ENCODE measurements at regions not wholly inside any gene's neighbourhood (a gene's known extent, or its start where the extent isn't known, plus 50 kb on each side); places are given as distances from the start of the nearest gene placed in this dataset.
A peak's percentile ranks its signal among the peaks of the same experiment; 100 is the strongest.
"Not testable (repeated sequence)": the region's sequence is repeated elsewhere in the genome, so short reads cannot be mapped to it uniquely, and the experiment has no call there.

- Mint-ChIP-seq H3K4me3 (no peak overlapping the region), H3K27me3 (ENCODE audit: insufficient read depth) (peaks cover 2% of the 10 kb centered on the region; the same call in 1 of the 2 replicates), H3K36me3 (ENCODE audit: low read depth) (no peaks in the 10 kb centered on the region), H3K4me1 (ENCODE audit: low read depth) (peaks cover 20% of the 10 kb centered on the region), H3K27ac (no peak overlapping the region), H3K9me3 (no peaks in the 10 kb centered on the region)
- DNase-seq: no peak
- no peak for TF ChIP-seq CTCF (IDR thresholded peaks at IDR 0.05)
These were observed 55.4 kb upstream of the PAX8 start for GRCh38 chr2:113334147-113334546.

- not testable (repeated sequence) for DNase-seq; H3K27me3 Mint-ChIP-seq (ENCODE audit: insufficient read depth); H3K36me3 Mint-ChIP-seq (ENCODE audit: low read depth); H3K27ac Mint-ChIP-seq; H3K4me3 Mint-ChIP-seq; H3K9me3 Mint-ChIP-seq
- peaks cover 24% of the 10 kb centered on the region for H3K4me1 Mint-ChIP-seq (ENCODE audit: low read depth)
These were observed 55.0 kb upstream of the PAX8 start for GRCh38 chr2:113333735-113334134.

GRCh38 chr2:113330060-113330767 lies 51.5 kb upstream of the PAX8 start:
- H3K27me3 Mint-ChIP-seq (ENCODE audit: insufficient read depth); H3K9me3 Mint-ChIP-seq; H3K36me3 Mint-ChIP-seq (ENCODE audit: low read depth): not testable (repeated sequence)
- Mint-ChIP-seq H3K4me1 (ENCODE audit: low read depth) (peaks cover 50% of the 10 kb centered on the region), H3K27ac (peak overlapping the region; percentile 88), H3K4me3 (peak overlapping the region; percentile 52)
- DNase-seq: peak; percentile 29

- H3K4me3 Mint-ChIP-seq: peak overlapping the region; percentile 52
- not testable (repeated sequence) for H3K9me3 Mint-ChIP-seq; H3K36me3 Mint-ChIP-seq (ENCODE audit: low read depth); H3K27me3 Mint-ChIP-seq (ENCODE audit: insufficient read depth)
- peak overlapping the region; percentile 88 for H3K27ac Mint-ChIP-seq
- peak; percentile 73 for DNase-seq
- peaks cover 62% of the 10 kb centered on the region for H3K4me1 Mint-ChIP-seq (ENCODE audit: low read depth)
These were observed 50.3 kb upstream of the PAX8 start for GRCh38 chr2:113328973-113329372.

- DNase-seq: peak; percentile 58
- Mint-ChIP-seq H3K4me3 (peak overlapping the region; percentile 52), H3K27ac (peak overlapping the region; percentile 88), H3K4me1 (ENCODE audit: low read depth) (peaks cover 65% of the 10 kb centered on the region)
- not testable (repeated sequence) for H3K36me3 Mint-ChIP-seq (ENCODE audit: low read depth); H3K9me3 Mint-ChIP-seq; H3K27me3 Mint-ChIP-seq (ENCODE audit: insufficient read depth)
These were observed 49.9 kb upstream of the PAX8 start for GRCh38 chr2:113328572-113328971.

Data from HFFc6 (cell line).